ENCODE measurements at regions not wholly inside any gene's neighbourhood (a gene's known extent, or its start where the extent isn't known, plus 50 kb on each side); places are given as distances from the start of the nearest gene placed in this dataset.

DNA sequence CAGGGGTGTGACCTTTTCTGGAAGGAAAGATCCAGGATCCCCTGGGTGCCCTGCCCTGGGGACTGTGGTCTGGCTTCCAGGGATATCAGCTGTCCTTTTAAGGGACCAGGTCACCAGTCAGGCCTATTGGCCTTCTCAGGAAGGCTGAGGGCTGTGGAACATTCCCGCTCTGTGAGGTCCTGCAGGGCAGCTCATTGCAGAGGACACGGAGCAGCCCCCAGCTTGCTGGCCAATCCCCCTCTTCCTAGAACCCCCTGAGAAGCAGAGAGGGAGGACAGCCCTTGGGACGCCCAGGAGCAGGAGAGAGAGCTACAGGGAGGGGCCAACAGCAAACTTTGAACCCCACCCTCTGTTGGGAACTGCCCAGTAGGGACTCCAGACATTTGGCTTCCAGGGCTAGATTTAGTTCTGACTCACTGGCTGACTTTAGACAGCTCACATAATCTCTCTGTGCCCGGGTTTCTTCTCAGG is 67.9 kb upstream of the COL13A1 start:
- TF ChIP-seq, protein P1, sequence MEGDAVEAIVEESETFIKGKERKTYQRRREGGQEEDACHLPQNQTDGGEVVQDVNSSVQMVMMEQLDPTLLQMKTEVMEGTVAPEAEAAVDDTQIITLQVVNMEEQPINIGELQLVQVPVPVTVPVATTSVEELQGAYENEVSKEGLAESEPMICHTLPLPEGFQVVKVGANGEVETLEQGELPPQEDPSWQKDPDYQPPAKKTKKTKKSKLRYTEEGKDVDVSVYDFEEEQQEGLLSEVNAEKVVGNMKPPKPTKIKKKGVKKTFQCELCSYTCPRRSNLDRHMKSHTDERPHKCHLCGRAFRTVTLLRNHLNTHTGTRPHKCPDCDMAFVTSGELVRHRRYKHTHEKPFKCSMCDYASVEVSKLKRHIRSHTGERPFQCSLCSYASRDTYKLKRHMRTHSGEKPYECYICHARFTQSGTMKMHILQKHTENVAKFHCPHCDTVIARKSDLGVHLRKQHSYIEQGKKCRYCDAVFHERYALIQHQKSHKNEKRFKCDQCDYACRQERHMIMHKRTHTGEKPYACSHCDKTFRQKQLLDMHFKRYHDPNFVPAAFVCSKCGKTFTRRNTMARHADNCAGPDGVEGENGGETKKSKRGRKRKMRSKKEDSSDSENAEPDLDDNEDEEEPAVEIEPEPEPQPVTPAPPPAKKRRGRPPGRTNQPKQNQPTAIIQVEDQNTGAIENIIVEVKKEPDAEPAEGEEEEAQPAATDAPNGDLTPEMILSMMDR (IDR thresholded peaks at IDR 0.05): no peak
- no peak for TF ChIP-seq EZH2 (IDR thresholded peaks at IDR 0.05; ENCODE audit: borderline replicate concordance, insufficient read depth, low read depth, low read length, poor library complexity, severe bottlenecking)
